ENCODE measurements at regions not wholly inside any gene's neighbourhood (a gene's known extent, or its start where the extent isn't known, plus 50 kb on each side); places are given as distances from the start of the nearest gene placed in this dataset. TPM values are rescaled to one million over a fixed set of nuclear protein-coding genes. Genes with fewer than 3 reads are reported as not detected.
A peak's percentile ranks its signal among the peaks of the same experiment; 100 is the strongest.

GRCh38 chr14:47826809-47827208 lies 151.4 kb upstream of the MDGA2 start:
- no peak for DNase-seq
- intact Hi-C loops (cut with DNase I): no loop called here
- no peak for ATAC-seq (ENCODE audit: poor library complexity)

GRCh38 chr14:47822326-47822725 lies 146.9 kb upstream of the MDGA2 start:
- intact Hi-C loops (cut with DNase I): no loop called here
- ATAC-seq (ENCODE audit: poor library complexity): no peak

GRCh38 chr14:47821135-47821534 lies 145.7 kb upstream of the MDGA2 start:
- intact Hi-C loops (cut with DNase I): no loop called here
- DNase-seq: no peak
- no peak for ATAC-seq (ENCODE audit: poor library complexity)

More at GRCh38 chr14:47822326-47822725, 146.9 kb upstream of the MDGA2 start:
- DNase-seq: no peak

- ATAC-seq (ENCODE audit: poor library complexity) (no peak), DNase-seq (no peak)
- intact Hi-C loops (cut with DNase I): no loop called here
Observed at GRCh38 chr14:47790477-47790876, 115.1 kb upstream of the MDGA2 start.

GRCh38 chr14:47785058-47785457 lies 109.7 kb upstream of the MDGA2 start:
- no peak for DNase-seq
- peak; percentile 36 for ATAC-seq (ENCODE audit: poor library complexity)
- intact Hi-C loops (cut with DNase I): no loop called here

GRCh38 chr14:47778631-47779030 lies 103.2 kb upstream of the MDGA2 start:
- no peak for ATAC-seq (ENCODE audit: poor library complexity)
- intact Hi-C loops (cut with DNase I): no loop called here
- no peak for DNase-seq

GRCh38 chr14:47772652-47773051 lies 97.2 kb upstream of the MDGA2 start:
- no peak for DNase-seq
- intact Hi-C loops (cut with DNase I): no loop called here

GRCh38 chr14:47763188-47763854 lies 87.9 kb upstream of the MDGA2 start:
- intact Hi-C loops (cut with DNase I): no loop called here
- DNase-seq (no peak), ATAC-seq (ENCODE audit: poor library complexity) (no peak)

More at GRCh38 chr14:47772652-47773051, 97.2 kb upstream of the MDGA2 start:
- no peak for ATAC-seq (ENCODE audit: poor library complexity)

- DNase-seq: no peak
- no peak for ATAC-seq (ENCODE audit: poor library complexity)
- intact Hi-C loops (cut with DNase I): no loop called here
Observed at GRCh38 chr14:47746986-47747385, 71.6 kb upstream of the MDGA2 start.

- DNase-seq (no peak), ATAC-seq (ENCODE audit: poor library complexity) (no peak)
- intact Hi-C loops (cut with DNase I): no loop called here
Observed at GRCh38 chr14:47744155-47744554, 68.8 kb upstream of the MDGA2 start.

- intact Hi-C loops (cut with DNase I): no loop called here
- ATAC-seq (ENCODE audit: poor library complexity): no peak
- DNase-seq: no peak
Observed at GRCh38 chr14:47739541-47739940, 64.1 kb upstream of the MDGA2 start.

- intact Hi-C loops (cut with DNase I): no loop called here
- ATAC-seq (ENCODE audit: poor library complexity) (no peak), DNase-seq (no peak)
Observed at GRCh38 chr14:47730296-47730695, 54.9 kb upstream of the MDGA2 start.

Small RNA genes lying in the stretch of these regions (microRNA-seq; reads per million reads assigned to microRNA genes)
- not detected for gene MIR548Y
